Nephron progenitor cell (in vitro differentiated cells): ENCODE measurements at regions not wholly inside any gene's neighbourhood (a gene's known extent, or its start where the extent isn't known, plus 50 kb on each side); places are given as distances from the start of the nearest gene placed in this dataset.

Experiments used
- DNase-seq: peaks from one replicate; pipeline ENCODE4 v3.0.0; 2021
- H3K27ac Mint-ChIP-seq: 2 replicates; pipeline ENCODE4 v1.8.0; 2021; ENCODE audit warnings: mild to moderate bottlenecking, moderate library complexity, mixed read lengths
- H3K27me3 Mint-ChIP-seq: 2 replicates; pipeline ENCODE4 v1.8.0; 2021; ENCODE audit warnings: mild to moderate bottlenecking, low read depth, mixed read lengths; ENCODE audit not compliant: poor library complexity
- H3K36me3 Mint-ChIP-seq: 2 replicates; pipeline ENCODE4 v1.8.0; 2021; ENCODE audit warnings: low read depth, mixed read lengths
- H3K4me1 Mint-ChIP-seq: 2 replicates; pipeline ENCODE4 v1.8.0; 2021; ENCODE audit warnings: mixed read lengths
- H3K4me3 Mint-ChIP-seq: 2 replicates; pipeline ENCODE4 v1.8.0; 2021; ENCODE audit warnings: mild to moderate bottlenecking, moderate library complexity, mixed read lengths
- H3K9me3 Mint-ChIP-seq: 2 replicates; pipeline ENCODE4 v1.8.0; 2021; ENCODE audit warnings: mild to moderate bottlenecking, moderate library complexity, mixed read lengths
- TF ChIP-seq, protein P1 (sequence below): fragments of 200-600 bp; sonication (generic); IDR thresholded peaks from 2 replicates; pipeline ENCODE4 v1.5.0; 2021; ENCODE audit warnings: antibody characterized with exemption

DNA sequence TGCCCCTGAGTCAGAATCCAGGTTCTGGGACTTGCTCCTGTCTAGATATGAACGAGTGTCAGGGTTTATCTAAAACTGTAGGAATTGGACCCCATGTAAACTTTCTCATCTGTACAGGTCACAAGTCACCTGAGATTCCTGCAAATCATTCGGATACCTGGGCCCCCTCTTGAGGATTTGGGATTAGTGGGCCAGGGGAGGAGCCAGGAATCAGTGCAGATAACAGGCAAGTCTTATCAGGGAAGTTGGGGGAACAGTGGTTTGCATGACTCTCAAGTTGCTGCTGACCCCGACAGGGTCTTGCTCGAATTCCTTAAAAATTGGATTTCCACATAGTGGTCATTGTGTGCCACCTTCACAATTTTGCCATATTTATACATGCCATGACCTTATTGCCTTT, 188.4 kb upstream of the LYZL1 start:
- peaks cover 11% of the 10 kb centered on the region for H3K9me3 Mint-ChIP-seq
- peaks cover 4% of the 10 kb centered on the region for H3K36me3 Mint-ChIP-seq
- H3K4me3 Mint-ChIP-seq: no peak overlapping the region
- no peak overlapping the region for H3K27ac Mint-ChIP-seq
- peaks cover 5% of the 10 kb centered on the region for H3K27me3 Mint-ChIP-seq
- DNase-seq: no peak
- TF ChIP-seq, protein P1, sequence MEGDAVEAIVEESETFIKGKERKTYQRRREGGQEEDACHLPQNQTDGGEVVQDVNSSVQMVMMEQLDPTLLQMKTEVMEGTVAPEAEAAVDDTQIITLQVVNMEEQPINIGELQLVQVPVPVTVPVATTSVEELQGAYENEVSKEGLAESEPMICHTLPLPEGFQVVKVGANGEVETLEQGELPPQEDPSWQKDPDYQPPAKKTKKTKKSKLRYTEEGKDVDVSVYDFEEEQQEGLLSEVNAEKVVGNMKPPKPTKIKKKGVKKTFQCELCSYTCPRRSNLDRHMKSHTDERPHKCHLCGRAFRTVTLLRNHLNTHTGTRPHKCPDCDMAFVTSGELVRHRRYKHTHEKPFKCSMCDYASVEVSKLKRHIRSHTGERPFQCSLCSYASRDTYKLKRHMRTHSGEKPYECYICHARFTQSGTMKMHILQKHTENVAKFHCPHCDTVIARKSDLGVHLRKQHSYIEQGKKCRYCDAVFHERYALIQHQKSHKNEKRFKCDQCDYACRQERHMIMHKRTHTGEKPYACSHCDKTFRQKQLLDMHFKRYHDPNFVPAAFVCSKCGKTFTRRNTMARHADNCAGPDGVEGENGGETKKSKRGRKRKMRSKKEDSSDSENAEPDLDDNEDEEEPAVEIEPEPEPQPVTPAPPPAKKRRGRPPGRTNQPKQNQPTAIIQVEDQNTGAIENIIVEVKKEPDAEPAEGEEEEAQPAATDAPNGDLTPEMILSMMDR: no peak
- H3K4me1 Mint-ChIP-seq: peaks cover 53% of the 10 kb centered on the region

DNA sequence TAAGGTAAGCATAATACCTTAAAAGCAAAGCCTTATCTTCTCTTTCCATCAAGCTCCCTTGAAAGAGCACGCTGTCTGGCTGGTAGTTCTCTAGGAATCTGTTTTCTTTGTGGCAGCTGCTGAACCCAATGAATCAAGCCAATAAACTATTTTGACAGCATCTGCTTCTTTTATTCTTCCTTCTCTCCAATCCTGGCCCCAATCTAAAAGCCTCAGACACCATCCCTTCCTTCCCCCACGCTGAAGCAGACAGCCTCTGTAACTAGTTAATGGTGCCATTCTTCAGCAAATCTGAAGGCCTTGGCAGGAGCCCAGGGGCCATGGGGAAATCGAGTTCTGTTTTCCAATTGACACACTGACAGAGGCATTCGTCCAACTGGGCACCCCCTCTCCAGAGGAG, 186.6 kb upstream of the LYZL1 start:
- Mint-ChIP-seq H3K4me1 (peaks cover 57% of the 10 kb centered on the region), H3K27me3 (peaks cover 5% of the 10 kb centered on the region), H3K4me3 (no peak overlapping the region), H3K9me3 (peaks cover 11% of the 10 kb centered on the region), H3K36me3 (peaks cover 4% of the 10 kb centered on the region), H3K27ac (peak overlapping the region; percentile 78)
- TF ChIP-seq, protein P1: no peak
- DNase-seq: no peak

GRCh38 chr10:29102636-29103035, 186.2 kb upstream of the LYZL1 start:
- Mint-ChIP-seq H3K27me3 (peaks cover 5% of the 10 kb centered on the region), H3K4me1 (peaks cover 53% of the 10 kb centered on the region)

GRCh38 chr10:29104661-29105399, 184.0 kb upstream of the LYZL1 start:
- TF ChIP-seq, protein P1: no peak
- H3K9me3 Mint-ChIP-seq: peaks cover 11% of the 10 kb centered on the region
- peaks cover 4% of the 10 kb centered on the region for H3K36me3 Mint-ChIP-seq
- H3K27ac Mint-ChIP-seq: peak overlapping the region; percentile 37
- H3K27me3 Mint-ChIP-seq: peaks cover 6% of the 10 kb centered on the region
- no peak overlapping the region for H3K4me3 Mint-ChIP-seq
- DNase-seq: no peak
- H3K4me1 Mint-ChIP-seq: peaks cover 66% of the 10 kb centered on the region

More at GRCh38 chr10:29102636-29103035, 186.2 kb upstream of the LYZL1 start:
- Mint-ChIP-seq H3K4me3 (no peak overlapping the region), H3K36me3 (peaks cover 4% of the 10 kb centered on the region), H3K9me3 (peaks cover 11% of the 10 kb centered on the region), H3K27ac (peak overlapping the region; percentile 78)
- DNase-seq: no peak
- TF ChIP-seq, protein P1: no peak

DNA sequence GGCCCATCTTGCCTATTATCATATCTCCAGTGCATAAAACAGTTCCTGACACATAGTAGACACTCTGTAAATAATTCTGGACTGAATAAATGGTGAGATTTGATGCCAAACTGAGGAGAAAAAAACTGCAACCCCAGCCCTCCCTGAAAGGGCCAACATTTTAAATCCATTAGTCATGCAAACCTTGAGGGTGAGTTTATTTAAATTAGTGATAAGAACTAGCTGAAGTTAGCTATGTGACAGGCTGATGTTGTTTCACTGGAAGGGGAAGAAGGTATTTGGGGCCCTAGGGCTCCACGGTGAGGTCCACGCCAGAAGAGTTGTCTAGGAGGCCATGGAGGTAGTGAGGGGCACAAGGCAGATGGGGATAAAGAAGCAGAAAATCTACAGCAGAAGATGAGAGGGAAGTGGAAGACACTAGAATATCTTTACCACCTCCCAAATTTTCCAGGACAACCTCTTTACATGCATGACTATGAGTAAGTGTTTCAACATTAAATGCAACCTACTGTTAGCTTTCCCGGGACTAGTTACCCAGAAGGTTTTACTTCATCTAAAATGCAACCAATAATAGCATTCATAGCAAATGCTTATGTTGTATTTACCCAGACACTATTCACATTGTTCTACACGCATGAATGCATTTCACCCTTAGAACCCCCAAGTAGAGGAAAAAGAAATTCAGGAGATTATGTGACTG, 183.2 kb upstream of the LYZL1 start:
- TF ChIP-seq, protein P1: no peak
- Mint-ChIP-seq H3K4me1 (peaks cover 74% of the 10 kb centered on the region), H3K36me3 (peaks cover 4% of the 10 kb centered on the region), H3K4me3 (no peak overlapping the region), H3K9me3 (peaks cover 11% of the 10 kb centered on the region), H3K27ac (no peak overlapping the region), H3K27me3 (peaks cover 6% of the 10 kb centered on the region)
- no peak for DNase-seq
